Brain pericyte (primary cell): ENCODE measurements at regions not wholly inside any gene's neighbourhood (a gene's known extent, or its start where the extent isn't known, plus 50 kb on each side); places are given as distances from the start of the nearest gene placed in this dataset.

Experiments used
- DNase-seq: peaks from one replicate; pipeline ENCODE4 v3.0.0-alpha.2; 2012; ENCODE audit warnings: low read depth, low spot score

GRCh38 chr7:117929237-117929636 is 56.0 kb upstream of the CTTNBP2 start:
- no peak for DNase-seq

GRCh38 chr7:117931314-117931713 is 58.1 kb upstream of the CTTNBP2 start:
- no peak for DNase-seq

- no peak for DNase-seq
These were observed 64.0 kb upstream of the CTTNBP2 start for GRCh38 chr7:117937049-117937752.

DNA sequence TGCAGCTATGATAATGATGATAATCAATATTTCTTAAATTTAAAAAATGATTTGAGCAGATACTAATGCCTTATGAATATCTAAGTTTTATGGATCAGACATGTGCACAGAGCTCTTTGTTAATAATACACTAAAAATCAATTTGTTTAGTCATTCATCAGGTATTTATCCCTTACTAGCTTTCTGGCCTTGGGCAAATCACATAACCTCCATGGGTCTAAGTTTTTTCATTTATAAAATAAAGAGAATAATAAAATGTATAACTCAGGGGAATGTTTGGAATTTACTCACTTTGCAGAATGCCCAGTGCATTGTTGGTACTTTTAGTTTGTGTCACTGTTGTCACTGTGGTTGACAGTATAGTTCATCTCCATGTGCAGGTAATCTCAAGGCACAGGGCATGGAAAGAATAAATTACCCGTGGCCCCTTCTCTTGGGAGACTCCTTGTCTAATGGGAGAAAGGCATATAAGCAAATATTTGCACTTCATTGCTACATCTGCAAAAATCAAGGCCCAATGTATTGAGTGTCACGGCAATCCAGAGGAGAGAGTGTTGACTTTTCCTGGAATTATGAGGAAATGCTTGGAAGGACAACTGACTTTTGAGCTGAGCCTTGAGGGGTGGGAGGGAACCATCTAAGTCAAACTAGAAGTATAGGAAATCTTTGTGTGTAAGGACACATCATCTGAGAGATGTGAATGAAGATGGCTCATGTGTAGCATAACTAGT is 64.7 kb upstream of the CTTNBP2 start:
- no peak for DNase-seq

GRCh38 chr7:117941138-117941810 is 68.0 kb upstream of the CTTNBP2 start:
- DNase-seq, result no peak

DNA sequence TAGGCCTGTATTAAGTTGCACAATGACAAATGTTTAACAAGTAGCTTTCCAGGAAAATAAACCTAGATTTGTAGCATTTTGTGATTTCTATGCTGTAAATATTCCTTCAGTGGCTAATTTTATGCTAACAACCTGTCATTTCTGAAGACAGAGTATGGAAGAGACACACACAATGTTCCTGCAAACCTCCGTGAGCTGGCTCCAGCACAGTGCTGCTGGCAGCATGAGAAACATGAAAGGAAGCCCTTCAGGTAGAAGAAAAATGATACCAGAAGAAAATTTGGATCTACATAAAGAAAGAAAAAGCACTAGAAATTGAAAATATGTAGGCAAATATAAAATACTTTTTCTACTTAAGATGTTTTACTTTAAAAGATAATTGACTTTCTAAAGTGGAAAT is 69.5 kb upstream of the CTTNBP2 start:
- no peak for DNase-seq

GRCh38 chr7:117944886-117945285 is 71.6 kb upstream of the CTTNBP2 start:
- no peak for DNase-seq

DNA sequence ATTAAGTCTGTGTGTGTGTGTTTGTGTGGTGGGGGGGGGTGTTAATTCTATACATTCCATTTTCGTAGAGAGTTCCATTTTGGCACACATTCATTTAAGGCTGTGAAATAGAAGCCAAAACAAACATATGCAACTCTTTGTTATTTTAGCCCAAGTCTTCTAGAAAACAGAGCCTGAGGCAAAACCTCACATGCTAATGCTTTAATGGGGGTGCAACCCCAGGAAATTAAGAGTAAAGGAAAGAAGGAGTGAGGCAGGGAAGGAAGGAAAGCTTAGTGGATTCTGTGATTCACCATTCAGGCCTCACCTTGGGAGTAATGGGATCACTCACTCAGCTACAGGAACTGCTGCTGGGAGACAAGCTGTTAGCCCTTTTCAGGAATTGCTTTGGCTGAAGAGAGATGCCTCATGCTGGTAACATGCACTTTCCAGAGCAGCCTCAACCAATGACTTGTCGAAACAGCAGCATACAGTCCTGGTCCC is 73.0 kb upstream of the CTTNBP2 start:
- DNase-seq, result peak; percentile 29

- DNase-seq, result no peak
These were observed 76.0 kb upstream of the CTTNBP2 start for GRCh38 chr7:117949232-117949631.

- DNase-seq, result no peak
These were observed 77.5 kb upstream of the CTTNBP2 start for GRCh38 chr7:117950601-117951260.

DNA sequence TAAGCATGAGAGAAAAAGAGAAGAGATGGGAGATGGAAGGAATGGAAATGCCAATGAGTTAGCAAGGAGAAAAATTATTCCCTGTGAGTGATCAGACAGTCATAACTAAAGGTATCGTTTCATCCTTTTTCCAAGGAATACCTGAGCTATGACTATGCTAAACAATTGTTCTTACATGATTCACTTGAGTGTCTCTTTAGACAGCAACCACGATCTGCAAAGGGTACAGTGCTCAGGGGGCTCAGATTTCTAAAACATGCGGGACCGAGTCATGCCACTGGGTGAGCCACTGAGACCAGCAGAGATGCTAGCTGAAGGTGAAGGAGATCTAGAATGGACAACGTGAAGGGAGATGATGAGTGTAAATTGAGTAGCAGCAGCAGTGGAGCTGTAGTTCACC is 78.0 kb upstream of the CTTNBP2 start:
- DNase-seq, result no peak

DNA sequence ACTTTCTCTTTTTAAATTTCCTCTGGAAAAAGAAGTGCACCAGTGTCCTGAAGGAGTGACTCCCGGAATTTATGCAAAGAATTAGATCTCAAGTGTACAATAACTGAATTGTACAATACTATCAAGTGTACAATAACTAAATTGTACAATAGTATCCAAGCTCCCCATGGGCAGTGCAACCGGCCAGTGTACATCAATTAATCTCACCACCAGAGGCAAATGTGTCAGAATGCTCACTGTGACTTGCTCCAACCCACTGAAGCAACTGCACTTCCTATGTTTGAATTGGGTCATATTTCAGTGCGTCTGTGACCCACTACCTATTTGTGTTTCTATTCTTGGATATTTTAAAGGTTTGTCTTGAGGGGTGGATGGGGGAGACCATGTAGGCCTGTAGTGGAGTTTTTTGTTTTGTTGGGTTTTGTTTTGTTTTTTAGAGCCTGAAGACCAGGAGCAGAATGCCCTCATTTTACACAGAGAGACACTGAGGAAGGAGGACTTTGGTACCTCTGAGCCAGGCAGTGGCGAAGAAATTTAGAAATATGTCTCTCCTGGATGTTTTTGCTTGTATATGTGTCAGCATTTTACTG is 78.5 kb upstream of the CTTNBP2 start:
- DNase-seq, result no peak

DNA sequence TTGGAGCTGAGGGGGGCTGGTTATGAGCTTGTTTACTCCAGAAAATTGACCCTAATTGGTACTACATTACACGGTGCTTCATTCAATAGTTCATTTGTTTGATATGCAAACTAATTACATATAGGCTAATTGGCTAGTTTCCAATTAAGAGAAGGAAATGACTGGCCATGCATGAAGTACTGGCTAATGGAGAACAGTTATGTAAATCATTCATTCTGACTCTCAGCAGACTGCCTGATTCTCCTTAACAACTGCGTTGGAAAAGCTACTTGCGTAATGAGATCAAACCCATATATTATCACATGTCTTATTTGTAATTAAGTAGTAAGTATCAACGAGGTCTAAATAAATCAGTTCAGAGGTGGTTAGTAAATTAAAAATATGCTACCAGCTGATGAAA is 81.8 kb upstream of the CTTNBP2 start:
- no peak for DNase-seq

- no peak for DNase-seq
These were observed 87.1 kb upstream of the CTTNBP2 start for GRCh38 chr7:117960351-117960750.

DNA sequence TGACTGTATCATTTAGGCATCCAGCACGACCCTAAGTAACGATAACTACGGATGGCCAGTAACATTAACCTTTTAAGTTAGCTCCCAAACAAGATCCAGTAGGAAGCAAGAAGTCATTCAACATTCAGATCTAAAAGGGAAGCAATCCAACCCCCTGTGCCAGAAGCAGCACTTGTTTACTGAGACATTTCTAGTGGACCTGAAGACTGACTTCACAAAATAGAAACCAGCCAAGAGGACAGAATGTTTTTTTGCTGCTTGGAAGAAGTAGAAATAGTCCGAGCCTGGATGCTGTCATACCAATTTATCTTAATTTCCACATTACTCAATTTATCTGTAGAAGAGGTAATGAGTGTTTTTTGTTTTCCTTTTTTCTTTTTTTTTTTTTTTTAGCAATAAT is 88.0 kb upstream of the CTTNBP2 start:
- DNase-seq, result no peak

DNA sequence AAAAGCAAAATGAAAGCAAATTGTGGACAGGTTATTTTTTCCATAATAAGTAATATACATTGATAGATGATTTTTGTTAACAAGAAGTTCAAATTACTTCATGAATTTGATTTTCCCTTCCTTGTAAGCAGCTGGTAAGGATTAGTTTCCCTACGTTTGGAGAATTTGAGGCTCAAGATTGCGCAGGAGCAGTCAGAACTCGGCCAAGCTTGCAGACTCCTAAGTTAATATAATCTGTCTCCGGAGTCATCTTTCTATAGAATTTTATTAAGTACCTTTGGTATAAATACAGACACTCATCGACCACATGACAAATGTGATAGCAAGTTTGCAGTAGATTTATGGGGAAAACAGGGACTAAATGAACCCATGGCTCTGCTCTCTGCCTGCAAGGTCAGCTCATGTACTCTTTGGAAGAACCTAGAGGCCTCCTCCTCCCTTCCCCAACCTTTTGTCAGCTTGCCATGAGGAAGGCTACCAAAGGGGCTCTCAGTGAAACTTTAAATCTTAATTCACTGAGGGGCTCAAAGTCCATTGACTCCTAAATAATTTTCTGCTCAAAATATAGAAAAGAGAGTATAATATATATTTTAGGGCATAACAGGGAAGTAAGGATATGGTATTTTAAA is 89.2 kb upstream of the CTTNBP2 start:
- DNase-seq, result no peak

DNA sequence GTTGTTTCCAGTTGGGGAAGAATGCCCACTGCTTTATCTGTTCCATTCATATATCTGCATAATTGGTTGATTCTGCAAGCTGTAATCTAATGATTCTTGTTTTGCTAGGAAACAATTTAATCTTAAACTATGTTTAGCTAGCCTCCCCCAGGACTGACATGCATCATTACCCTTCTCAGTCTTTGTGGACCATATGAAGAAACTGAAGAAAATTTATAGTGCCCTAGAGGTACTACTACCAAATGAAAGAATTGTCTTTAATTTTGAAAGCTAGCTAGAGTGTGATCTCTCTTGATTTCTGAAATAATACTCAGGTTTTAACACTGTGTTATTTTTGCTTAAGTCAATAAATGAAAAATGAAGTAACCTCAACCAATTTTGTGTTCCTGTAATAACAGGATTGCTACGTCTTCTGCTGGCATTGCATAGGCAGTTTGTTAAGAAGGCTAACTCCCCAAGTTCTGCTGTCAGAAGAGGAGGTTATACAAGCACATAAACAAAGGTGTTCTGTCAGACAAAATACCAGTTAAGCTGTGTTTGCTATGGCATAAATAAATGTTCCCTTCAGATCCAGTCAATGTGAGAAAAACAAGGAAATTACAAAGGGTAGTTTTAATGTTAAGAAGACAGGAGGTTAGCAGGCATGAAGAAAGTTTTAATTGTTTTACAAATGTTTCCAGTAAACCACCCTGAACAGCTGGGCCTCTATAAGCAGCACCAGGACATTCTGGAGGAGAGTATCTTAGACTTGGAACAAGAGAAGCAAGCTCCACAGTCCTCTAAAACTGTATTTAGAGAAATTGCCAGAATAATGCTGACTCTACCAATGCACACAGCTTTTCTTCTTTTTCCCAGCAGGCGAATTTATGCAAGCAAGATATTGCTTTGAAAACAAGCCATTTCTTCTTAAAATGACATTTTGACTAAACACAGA is 90.3 kb upstream of the CTTNBP2 start:
- DNase-seq, result no peak

GRCh38 chr7:117970801-117971200 is 97.6 kb upstream of the CTTNBP2 start:
- DNase-seq, result no peak

DNA sequence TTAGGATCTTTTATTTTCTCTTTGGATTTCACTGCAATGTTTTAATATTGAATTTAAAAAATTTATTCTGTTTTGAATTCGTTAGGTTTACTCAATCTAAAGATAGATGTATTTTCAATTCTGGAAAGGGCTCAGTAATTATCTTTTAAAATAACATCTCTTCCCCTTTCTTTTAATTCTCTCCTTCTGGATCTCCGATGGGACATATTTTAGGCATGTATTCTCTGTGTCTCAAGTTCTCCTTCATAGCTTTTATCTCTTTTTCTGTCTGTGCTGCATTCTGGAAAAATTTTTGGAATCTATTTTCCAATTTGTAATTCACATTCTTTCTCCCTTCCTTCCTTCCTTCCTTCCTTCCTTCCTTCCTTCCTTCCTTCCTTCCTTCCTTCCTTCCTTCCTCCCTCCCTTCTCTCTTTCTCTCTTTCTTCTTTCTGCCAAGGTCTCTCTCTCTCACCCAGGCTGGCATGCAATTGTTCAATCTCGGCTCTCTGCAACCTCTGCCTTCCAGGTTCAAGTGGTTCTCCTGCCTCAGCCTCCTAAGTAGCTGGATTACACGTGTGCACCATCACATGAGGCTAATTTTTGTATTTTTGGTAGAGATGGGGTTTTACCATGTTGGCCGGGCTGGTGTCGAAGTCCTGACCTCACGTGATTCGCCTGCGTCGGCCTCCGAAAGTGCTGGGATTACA is 98.5 kb upstream of the CTTNBP2 start:
- DNase-seq, result no peak

DNA sequence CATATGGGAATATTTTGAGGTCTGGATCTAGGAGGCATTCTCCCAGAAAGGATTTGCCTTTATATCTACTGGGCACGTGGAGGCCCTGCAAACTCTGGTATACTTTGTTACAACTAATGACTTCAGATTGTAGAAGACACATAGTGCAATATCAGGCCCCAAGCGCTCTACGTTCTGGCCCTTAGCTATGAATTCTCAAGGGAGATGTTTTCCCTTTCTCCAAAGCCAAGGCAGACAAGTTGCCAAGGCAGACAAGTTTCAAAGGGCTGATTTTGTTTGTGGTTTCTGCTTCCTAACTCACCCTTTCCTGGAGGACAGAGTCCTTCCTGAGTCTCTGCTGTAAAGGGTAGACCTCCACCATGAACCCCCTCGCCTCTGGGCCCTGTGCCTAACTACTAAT is 99.4 kb upstream of the CTTNBP2 start:
- no peak for DNase-seq
